ENCODE measurements at regions not wholly inside any gene's neighbourhood (a gene's known extent, or its start where the extent isn't known, plus 50 kb on each side); places are given as distances from the start of the nearest gene placed in this dataset.

DNA sequence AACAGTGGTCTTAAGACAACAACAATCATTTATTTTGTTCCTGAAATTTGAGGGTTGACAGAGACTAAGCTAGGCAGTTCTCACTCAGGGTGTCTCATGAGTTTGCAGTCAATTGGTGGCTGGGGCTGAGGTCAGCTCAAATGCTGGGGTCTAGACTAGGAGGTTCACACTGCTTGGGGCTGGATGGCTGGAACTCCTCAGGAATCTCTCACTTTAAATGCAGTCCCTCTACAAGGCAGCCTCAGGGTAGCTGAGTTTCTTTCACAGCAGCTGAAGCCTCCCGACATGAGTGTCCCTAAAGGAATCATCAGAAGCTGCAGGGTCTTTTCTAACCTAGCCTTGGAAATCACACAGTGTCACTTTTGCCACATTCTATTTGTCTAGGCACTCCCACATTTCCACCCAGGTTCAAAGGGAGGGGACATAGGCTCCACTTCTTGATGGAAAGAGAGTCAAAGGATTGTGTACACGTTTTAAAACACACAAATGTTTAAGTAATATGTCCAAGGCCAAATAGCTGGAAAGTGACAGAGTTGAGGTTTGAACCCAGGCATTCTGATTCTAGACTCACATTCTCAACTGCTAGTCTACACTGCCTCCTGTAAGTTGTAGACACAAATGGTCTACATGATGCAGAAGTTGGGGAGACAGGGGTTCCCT lies 133.8 kb downstream of the ZFP36L2 start:
- no peak for DNase-seq (ENCODE audit: low spot score)
- BruUV-seq (replicated peaks): no TSS peak
- H3K79me2 ChIP-seq (ENCODE audit: insufficient read depth, low read depth, low read length): no peaks in the 10 kb centered on the region
- H3K9me2 ChIP-seq (ENCODE audit: insufficient read depth, low read length): no peaks in the 10 kb centered on the region
- ChIA-PET CTCF (ENCODE audit: unreplicated experiment) (no interaction called here), POLR2A (interaction anchor here (0.6 kb wide), 1 partner anchor 304 kb away, joined by 3 read pairs; no protein-coding TSS in a partner anchor)
- no peak overlapping the region for H3K4me3 ChIP-seq (ENCODE audit: low read depth, low read length, poor library complexity, severe bottlenecking)
- TF ChIP-seq, protein P1, sequence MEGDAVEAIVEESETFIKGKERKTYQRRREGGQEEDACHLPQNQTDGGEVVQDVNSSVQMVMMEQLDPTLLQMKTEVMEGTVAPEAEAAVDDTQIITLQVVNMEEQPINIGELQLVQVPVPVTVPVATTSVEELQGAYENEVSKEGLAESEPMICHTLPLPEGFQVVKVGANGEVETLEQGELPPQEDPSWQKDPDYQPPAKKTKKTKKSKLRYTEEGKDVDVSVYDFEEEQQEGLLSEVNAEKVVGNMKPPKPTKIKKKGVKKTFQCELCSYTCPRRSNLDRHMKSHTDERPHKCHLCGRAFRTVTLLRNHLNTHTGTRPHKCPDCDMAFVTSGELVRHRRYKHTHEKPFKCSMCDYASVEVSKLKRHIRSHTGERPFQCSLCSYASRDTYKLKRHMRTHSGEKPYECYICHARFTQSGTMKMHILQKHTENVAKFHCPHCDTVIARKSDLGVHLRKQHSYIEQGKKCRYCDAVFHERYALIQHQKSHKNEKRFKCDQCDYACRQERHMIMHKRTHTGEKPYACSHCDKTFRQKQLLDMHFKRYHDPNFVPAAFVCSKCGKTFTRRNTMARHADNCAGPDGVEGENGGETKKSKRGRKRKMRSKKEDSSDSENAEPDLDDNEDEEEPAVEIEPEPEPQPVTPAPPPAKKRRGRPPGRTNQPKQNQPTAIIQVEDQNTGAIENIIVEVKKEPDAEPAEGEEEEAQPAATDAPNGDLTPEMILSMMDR (conservative IDR thresholded peaks at IDR 0.05; ENCODE audit: low read length): no peak
- no peak for TF ChIP-seq EZH2phosphoT487 (IDR thresholded peaks at IDR 0.05; ENCODE audit: borderline replicate concordance, low read depth, low read length)
- H3K36me3 ChIP-seq (ENCODE audit: insufficient read depth, low read length): no peaks in the 10 kb centered on the region
- H3K4me2 ChIP-seq (ENCODE audit: low read length): no peak overlapping the region
- no peak overlapping the region for H2AFZ ChIP-seq (ENCODE audit: low read length)
- no peak overlapping the region for H3K27ac ChIP-seq (ENCODE audit: low read depth, low read length, poor library complexity, severe bottlenecking)
- no peaks in the 10 kb centered on the region for H3K4me1 ChIP-seq (ENCODE audit: insufficient read depth, low read length, poor library complexity, severe bottlenecking)
- intact Hi-C loops (cut with micrococcal nuclease; ENCODE audit: unreplicated experiment): no loop called here
- no peaks in the 10 kb centered on the region for H3K9me3 ChIP-seq (ENCODE audit: low read length)
- no peaks in the 10 kb centered on the region for H4K20me1 ChIP-seq (ENCODE audit: insufficient read depth, low read length)

DNA sequence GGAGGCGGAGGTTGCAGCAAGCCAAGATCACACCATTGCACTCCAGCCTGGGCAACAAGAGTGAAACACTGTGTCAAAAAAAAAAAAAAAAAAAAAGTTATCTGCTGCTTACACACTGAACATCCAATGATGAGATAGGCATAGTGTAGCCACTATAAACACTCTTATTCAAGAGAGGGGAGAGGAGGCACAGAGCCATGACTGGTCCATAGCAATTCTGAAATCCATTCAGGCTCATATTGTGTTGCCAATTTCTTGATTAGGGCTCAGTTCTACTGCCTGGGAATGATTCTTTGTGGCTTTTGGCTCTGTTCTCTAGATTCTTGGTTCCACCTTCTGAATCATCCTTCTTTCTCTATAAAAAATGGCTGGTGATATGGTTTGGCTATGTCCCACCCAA lies 136.1 kb downstream of the ZFP36L2 start:
- H3K79me2 ChIP-seq (ENCODE audit: insufficient read depth, low read depth, low read length): no peaks in the 10 kb centered on the region
- no peak overlapping the region for H3K4me3 ChIP-seq (ENCODE audit: low read depth, low read length, poor library complexity, severe bottlenecking)
- POLR2A ChIA-PET: no interaction called here
- H2AFZ ChIP-seq (ENCODE audit: low read length): no peak overlapping the region
- no peaks in the 10 kb centered on the region for H3K4me1 ChIP-seq (ENCODE audit: insufficient read depth, low read length, poor library complexity, severe bottlenecking)
- CTCF ChIA-PET (ENCODE audit: unreplicated experiment): no interaction called here
- no peaks in the 10 kb centered on the region for H3K9me2 ChIP-seq (ENCODE audit: insufficient read depth, low read length)
- no peak for TF ChIP-seq EZH2phosphoT487 (IDR thresholded peaks at IDR 0.05; ENCODE audit: borderline replicate concordance, low read depth, low read length)
- TF ChIP-seq, protein P1 (conservative IDR thresholded peaks at IDR 0.05; ENCODE audit: low read length): no peak
- DNase-seq (ENCODE audit: low spot score): no peak
- H3K27ac ChIP-seq (ENCODE audit: low read depth, low read length, poor library complexity, severe bottlenecking): no peak overlapping the region
- H3K9me3 ChIP-seq (ENCODE audit: low read length): no peaks in the 10 kb centered on the region
- intact Hi-C loops (cut with micrococcal nuclease; ENCODE audit: unreplicated experiment): no loop called here
- BruUV-seq (replicated peaks): no TSS peak
- no peaks in the 10 kb centered on the region for H4K20me1 ChIP-seq (ENCODE audit: insufficient read depth, low read length)
- no peak overlapping the region for H3K4me2 ChIP-seq (ENCODE audit: low read length)
- no peaks in the 10 kb centered on the region for H3K36me3 ChIP-seq (ENCODE audit: insufficient read depth, low read length)

All from OCI-LY7 (cell line).